Hepatocyte (in vitro differentiated cells): ENCODE measurements at regions not wholly inside any gene's neighbourhood (a gene's known extent, or its start where the extent isn't known, plus 50 kb on each side); places are given as distances from the start of the nearest gene placed in this dataset.

ENCODE experiments used
- CTCF ChIP-seq: fragments of 200-600 bp; sonication (generic); IDR thresholded peaks from 2 replicates; pipeline ENCODE4 v1.5.1; 2016; ENCODE audit warnings: antibody characterized with exemption, mild to moderate bottlenecking; ENCODE audit not compliant: poor library complexity
- EZH2 ChIP-seq: fragments of 200-600 bp; sonication (generic); IDR thresholded peaks from 2 replicates; pipeline ENCODE4 v1.6.1; 2016; ENCODE audit warnings: antibody characterized with exemption, mild to moderate bottlenecking, borderline replicate concordance

GRCh38 chr14:41521891-41522290 is 84.8 kb upstream of the LRFN5 start:
- TF ChIP-seq CTCF (no peak), EZH2 (no peak)
